ENCODE measurements at regions not wholly inside any gene's neighbourhood (a gene's known extent, or its start where the extent isn't known, plus 50 kb on each side); places are given as distances from the start of the nearest gene placed in this dataset.

DNA sequence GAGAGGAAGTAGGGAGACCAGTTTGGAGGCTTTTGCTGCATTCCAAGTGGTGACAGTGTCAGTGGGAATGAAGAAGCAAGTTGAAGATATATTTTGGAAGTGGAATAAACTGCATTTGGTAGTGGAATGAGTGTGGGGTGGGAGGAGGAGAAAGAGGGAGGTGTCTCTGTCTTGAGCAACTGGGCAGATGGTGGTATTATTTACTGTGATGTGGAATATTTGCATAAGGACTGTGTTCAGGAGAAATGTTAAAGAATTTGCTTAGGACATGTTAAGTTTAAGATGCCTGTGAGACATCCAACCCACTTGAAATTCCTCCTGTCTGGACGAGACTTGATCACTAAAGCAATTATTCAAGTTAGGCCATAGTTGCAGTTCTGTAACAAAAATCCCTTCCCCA is 448.9 kb upstream of the AMOT start:
- DNase-seq, result no peak
- H3K27ac ChIP-seq (ENCODE audit: low read length), result no peak overlapping the region
- H2AFZ ChIP-seq (ENCODE audit: low read length), result no peak overlapping the region
- H3K9me3 ChIP-seq (ENCODE audit: low read length), result no peaks in the 10 kb centered on the region
- no peaks in the 10 kb centered on the region for H4K20me1 ChIP-seq (ENCODE audit: insufficient read depth, low read depth, low read length)
- no peaks in the 10 kb centered on the region for H3K27me3 ChIP-seq (ENCODE audit: low read length)
- H3K79me2 ChIP-seq (ENCODE audit: low read length), result no peaks in the 10 kb centered on the region
- H3K9me2 ChIP-seq (replicated peaks; ENCODE audit: insufficient read depth, low read length), result no peaks in the 10 kb centered on the region
- no peak overlapping the region for H3K9ac ChIP-seq (ENCODE audit: low read length)
- H3K4me1 ChIP-seq (ENCODE audit: low read length), result no peaks in the 10 kb centered on the region
- H3K36me3 ChIP-seq (ENCODE audit: insufficient read depth, low read length), result no peaks in the 10 kb centered on the region
- no peak overlapping the region for H3K4me3 ChIP-seq (ENCODE audit: low read length)
- H3K4me2 ChIP-seq (ENCODE audit: low read depth, low read length, poor library complexity, severe bottlenecking), result no peak overlapping the region

DNA sequence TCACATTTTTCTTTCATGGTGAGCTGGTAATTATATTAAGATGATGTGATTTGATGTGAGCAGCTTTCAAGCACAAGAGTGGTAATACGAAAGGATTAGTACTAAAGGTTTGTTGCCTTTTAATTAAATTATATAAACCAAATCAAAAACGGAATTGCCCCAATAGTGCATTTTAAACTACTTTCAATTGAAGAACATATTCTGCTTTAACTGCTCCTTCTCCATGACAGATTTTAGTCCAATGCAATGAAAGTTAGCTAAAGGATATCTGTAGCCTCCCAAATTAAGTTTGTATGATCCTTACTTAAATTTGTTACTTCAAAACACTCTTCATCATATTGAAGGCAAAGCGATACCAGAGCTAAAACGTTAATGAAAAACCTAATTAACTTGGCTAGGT is 447.1 kb upstream of the AMOT start:
- H3K9me2 ChIP-seq (replicated peaks; ENCODE audit: insufficient read depth, low read length), result no peaks in the 10 kb centered on the region
- no peak overlapping the region for H3K4me2 ChIP-seq (ENCODE audit: low read depth, low read length, poor library complexity, severe bottlenecking)
- H4K20me1 ChIP-seq (ENCODE audit: insufficient read depth, low read depth, low read length), result no peaks in the 10 kb centered on the region
- H3K4me1 ChIP-seq (ENCODE audit: low read length), result no peaks in the 10 kb centered on the region
- no peak for DNase-seq
- H3K27me3 ChIP-seq (ENCODE audit: low read length), result no peaks in the 10 kb centered on the region
- no peaks in the 10 kb centered on the region for H3K79me2 ChIP-seq (ENCODE audit: low read length)
- no peak overlapping the region for H3K4me3 ChIP-seq (ENCODE audit: low read length)
- H3K9ac ChIP-seq (ENCODE audit: low read length), result no peak overlapping the region
- no peaks in the 10 kb centered on the region for H3K9me3 ChIP-seq (ENCODE audit: low read length)
- H3K36me3 ChIP-seq (ENCODE audit: insufficient read depth, low read length), result no peaks in the 10 kb centered on the region
- no peak overlapping the region for H2AFZ ChIP-seq (ENCODE audit: low read length)
- H3K27ac ChIP-seq (ENCODE audit: low read length), result no peak overlapping the region

DNA sequence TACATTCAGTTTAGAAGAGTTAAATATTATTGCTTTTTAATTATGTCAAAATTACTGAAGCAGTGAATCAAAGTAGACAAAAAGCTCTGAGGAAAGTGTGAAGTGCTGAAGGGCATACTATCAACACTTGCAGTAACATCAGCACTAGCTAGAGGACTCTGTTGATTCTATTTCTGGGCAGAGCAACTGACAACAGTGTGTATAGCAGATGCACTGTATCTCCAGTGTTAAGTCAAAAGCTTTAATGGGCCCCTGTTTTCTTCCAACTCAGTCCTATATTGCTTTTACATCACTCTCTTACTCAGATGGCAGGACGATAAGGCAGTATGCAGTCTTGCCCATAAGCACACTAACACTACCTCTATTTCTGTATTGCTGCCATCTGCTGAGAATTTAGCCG is 435.2 kb upstream of the AMOT start:
- no peak for DNase-seq
- Histone ChIP-seq H2AFZ (ENCODE audit: low read length) (no peak overlapping the region), H3K27ac (ENCODE audit: low read length) (no peak overlapping the region), H3K9ac (ENCODE audit: low read length) (no peak overlapping the region), H3K9me2 (replicated peaks; ENCODE audit: insufficient read depth, low read length) (no peaks in the 10 kb centered on the region), H3K79me2 (ENCODE audit: low read length) (no peaks in the 10 kb centered on the region), H3K27me3 (ENCODE audit: low read length) (no peaks in the 10 kb centered on the region), H3K4me1 (ENCODE audit: low read length) (no peaks in the 10 kb centered on the region), H4K20me1 (ENCODE audit: insufficient read depth, low read depth, low read length) (no peaks in the 10 kb centered on the region), H3K4me3 (ENCODE audit: low read length) (no peak overlapping the region), H3K36me3 (ENCODE audit: insufficient read depth, low read length) (no peaks in the 10 kb centered on the region), H3K4me2 (ENCODE audit: low read depth, low read length, poor library complexity, severe bottlenecking) (no peak overlapping the region), H3K9me3 (ENCODE audit: low read length) (no peaks in the 10 kb centered on the region)

DNA sequence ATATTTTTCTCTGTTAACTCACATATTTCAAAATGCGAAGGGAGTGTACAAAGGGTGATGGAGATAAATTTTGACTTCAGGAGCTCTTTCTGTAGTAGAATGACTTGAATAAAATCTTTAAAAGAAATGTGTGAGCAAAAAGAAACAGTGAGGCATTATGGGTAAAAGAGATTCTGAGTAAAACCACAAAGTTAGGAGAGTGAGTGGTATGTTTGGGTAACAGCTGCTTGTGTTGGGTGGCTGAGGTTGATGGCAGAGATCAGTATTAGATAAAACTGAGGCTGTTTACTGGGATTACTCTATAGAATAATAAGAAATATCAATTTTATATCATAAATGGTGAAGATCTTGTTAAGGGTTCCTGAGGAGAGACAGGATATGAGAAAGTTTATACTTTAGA is 434.2 kb upstream of the AMOT start:
- Histone ChIP-seq H3K9ac (ENCODE audit: low read length) (no peak overlapping the region), H2AFZ (ENCODE audit: low read length) (no peak overlapping the region), H3K9me3 (ENCODE audit: low read length) (no peaks in the 10 kb centered on the region), H3K4me2 (ENCODE audit: low read depth, low read length, poor library complexity, severe bottlenecking) (no peak overlapping the region), H4K20me1 (ENCODE audit: insufficient read depth, low read depth, low read length) (no peaks in the 10 kb centered on the region), H3K27me3 (ENCODE audit: low read length) (no peaks in the 10 kb centered on the region), H3K4me1 (ENCODE audit: low read length) (no peaks in the 10 kb centered on the region), H3K9me2 (replicated peaks; ENCODE audit: insufficient read depth, low read length) (no peaks in the 10 kb centered on the region), H3K79me2 (ENCODE audit: low read length) (no peaks in the 10 kb centered on the region), H3K4me3 (ENCODE audit: low read length) (no peak overlapping the region), H3K36me3 (ENCODE audit: insufficient read depth, low read length) (no peaks in the 10 kb centered on the region), H3K27ac (ENCODE audit: low read length) (no peak overlapping the region)
- no peak for DNase-seq

DNA sequence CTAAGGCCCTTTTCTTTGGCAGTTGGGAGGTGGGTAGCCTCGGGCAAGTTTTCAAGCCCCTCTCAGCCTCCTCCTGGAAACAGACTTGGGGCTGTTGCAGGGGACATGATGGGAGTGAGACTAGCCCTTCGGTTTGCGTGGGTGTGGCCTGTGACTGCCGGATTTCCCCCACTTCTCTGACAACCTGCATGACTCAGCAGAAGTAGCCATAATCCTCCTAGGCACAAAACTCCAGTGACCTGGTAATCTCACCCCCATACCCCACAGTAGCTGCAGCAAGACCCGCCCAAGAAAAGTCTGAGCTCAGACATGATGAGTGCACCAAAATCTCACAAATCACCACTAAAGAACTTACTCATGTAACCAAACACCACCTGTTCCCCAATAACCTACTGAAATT is 433.7 kb upstream of the AMOT start:
- H3K79me2 ChIP-seq (ENCODE audit: low read length), result no peaks in the 10 kb centered on the region
- H3K4me2 ChIP-seq (ENCODE audit: low read depth, low read length, poor library complexity, severe bottlenecking), result no peak overlapping the region
- no peak overlapping the region for H3K9ac ChIP-seq (ENCODE audit: low read length)
- no peak overlapping the region for H2AFZ ChIP-seq (ENCODE audit: low read length)
- H3K9me3 ChIP-seq (ENCODE audit: low read length), result no peaks in the 10 kb centered on the region
- H3K27me3 ChIP-seq (ENCODE audit: low read length), result no peaks in the 10 kb centered on the region
- no peak for DNase-seq
- no peaks in the 10 kb centered on the region for H3K4me1 ChIP-seq (ENCODE audit: low read length)
- no peak overlapping the region for H3K27ac ChIP-seq (ENCODE audit: low read length)
- H4K20me1 ChIP-seq (ENCODE audit: insufficient read depth, low read depth, low read length), result no peaks in the 10 kb centered on the region
- no peaks in the 10 kb centered on the region for H3K36me3 ChIP-seq (ENCODE audit: insufficient read depth, low read length)
- no peak overlapping the region for H3K4me3 ChIP-seq (ENCODE audit: low read length)
- no peaks in the 10 kb centered on the region for H3K9me2 ChIP-seq (replicated peaks; ENCODE audit: insufficient read depth, low read length)

DNA sequence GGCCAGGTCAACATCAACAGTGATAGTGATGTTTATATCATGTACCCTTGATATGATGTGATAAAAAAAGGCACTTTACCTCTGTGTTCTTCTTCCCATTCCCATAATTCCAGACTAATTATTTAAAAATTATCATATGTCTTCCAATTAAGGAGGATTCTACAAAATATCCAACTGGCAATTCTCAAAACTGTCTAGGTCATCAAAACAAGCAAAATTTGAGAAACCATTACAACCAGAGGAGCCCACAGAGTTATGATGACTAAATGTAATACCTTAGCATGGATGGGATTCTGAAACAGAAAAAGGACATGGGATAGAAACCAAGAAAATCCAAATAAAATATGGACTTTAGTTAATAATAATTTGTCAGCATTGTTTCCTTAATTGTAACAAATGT is 428.6 kb upstream of the AMOT start:
- H4K20me1 ChIP-seq (ENCODE audit: insufficient read depth, low read depth, low read length), result no peaks in the 10 kb centered on the region
- H2AFZ ChIP-seq (ENCODE audit: low read length), result no peak overlapping the region
- no peaks in the 10 kb centered on the region for H3K9me3 ChIP-seq (ENCODE audit: low read length)
- no peaks in the 10 kb centered on the region for H3K79me2 ChIP-seq (ENCODE audit: low read length)
- H3K27ac ChIP-seq (ENCODE audit: low read length), result no peak overlapping the region
- no peak overlapping the region for H3K4me2 ChIP-seq (ENCODE audit: low read depth, low read length, poor library complexity, severe bottlenecking)
- H3K4me3 ChIP-seq (ENCODE audit: low read length), result no peak overlapping the region
- no peaks in the 10 kb centered on the region for H3K4me1 ChIP-seq (ENCODE audit: low read length)
- DNase-seq, result no peak
- H3K36me3 ChIP-seq (ENCODE audit: insufficient read depth, low read length), result no peaks in the 10 kb centered on the region
- no peaks in the 10 kb centered on the region for H3K9me2 ChIP-seq (replicated peaks; ENCODE audit: insufficient read depth, low read length)
- no peaks in the 10 kb centered on the region for H3K27me3 ChIP-seq (ENCODE audit: low read length)
- no peak overlapping the region for H3K9ac ChIP-seq (ENCODE audit: low read length)

DNA sequence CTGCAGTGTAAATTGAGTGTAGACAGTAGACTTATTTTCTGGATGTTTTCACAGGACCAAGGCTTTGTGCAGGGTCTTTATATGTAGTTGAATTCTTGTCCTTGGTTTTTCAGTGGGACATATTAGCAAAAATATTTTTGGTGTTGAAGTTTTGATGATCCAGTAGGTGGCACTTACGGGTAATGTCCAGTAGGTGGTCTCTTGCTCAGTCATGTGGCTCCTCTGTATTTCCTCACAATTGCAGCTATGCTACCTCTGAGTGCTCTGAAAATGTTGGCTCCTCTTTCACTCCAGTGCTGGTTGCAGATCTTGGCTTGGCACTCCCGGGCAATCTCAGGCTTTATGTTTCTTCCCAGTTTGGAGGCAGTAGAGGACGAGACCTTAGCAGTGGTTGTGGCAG is 419.8 kb upstream of the AMOT start:
- no peaks in the 10 kb centered on the region for H3K79me2 ChIP-seq (ENCODE audit: low read length)
- H4K20me1 ChIP-seq (ENCODE audit: insufficient read depth, low read depth, low read length), result no peaks in the 10 kb centered on the region
- H3K27ac ChIP-seq (ENCODE audit: low read length), result no peak overlapping the region
- H3K4me1 ChIP-seq (ENCODE audit: low read length), result no peaks in the 10 kb centered on the region
- no peak overlapping the region for H3K9ac ChIP-seq (ENCODE audit: low read length)
- no peak overlapping the region for H3K4me3 ChIP-seq (ENCODE audit: low read length)
- H3K9me2 ChIP-seq (replicated peaks; ENCODE audit: insufficient read depth, low read length), result no peaks in the 10 kb centered on the region
- no peak overlapping the region for H3K4me2 ChIP-seq (ENCODE audit: low read depth, low read length, poor library complexity, severe bottlenecking)
- no peaks in the 10 kb centered on the region for H3K36me3 ChIP-seq (ENCODE audit: insufficient read depth, low read length)
- no peaks in the 10 kb centered on the region for H3K9me3 ChIP-seq (ENCODE audit: low read length)
- no peaks in the 10 kb centered on the region for H3K27me3 ChIP-seq (ENCODE audit: low read length)
- DNase-seq, result peak; percentile 44
- no peak overlapping the region for H2AFZ ChIP-seq (ENCODE audit: low read length)

DNA sequence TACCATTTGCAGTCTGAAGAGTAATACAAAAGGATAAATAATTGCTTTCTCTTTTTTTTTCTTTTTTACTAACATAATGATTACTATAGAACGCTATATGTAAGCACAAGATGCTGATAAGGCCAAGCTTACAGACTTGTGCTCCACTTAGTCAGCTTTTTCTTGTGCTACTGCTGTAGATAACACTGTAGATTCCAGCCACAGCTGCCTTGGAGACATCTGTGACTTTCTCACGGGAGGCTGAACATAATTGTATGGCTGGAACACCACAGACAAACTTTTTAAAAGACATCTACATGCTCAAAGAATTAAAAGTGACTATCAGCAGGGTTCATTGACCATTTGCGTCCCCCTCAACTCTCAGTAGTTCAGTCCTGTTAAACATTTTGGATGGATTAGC is 381.7 kb upstream of the AMOT start:
- Histone ChIP-seq H3K27me3 (ENCODE audit: low read length) (no peaks in the 10 kb centered on the region), H3K79me2 (ENCODE audit: low read length) (no peaks in the 10 kb centered on the region), H3K4me2 (ENCODE audit: low read depth, low read length, poor library complexity, severe bottlenecking) (no peak overlapping the region), H2AFZ (ENCODE audit: low read length) (no peak overlapping the region), H3K27ac (ENCODE audit: low read length) (no peak overlapping the region), H3K9ac (ENCODE audit: low read length) (no peak overlapping the region), H3K9me3 (ENCODE audit: low read length) (no peaks in the 10 kb centered on the region), H3K9me2 (replicated peaks; ENCODE audit: insufficient read depth, low read length) (no peaks in the 10 kb centered on the region), H3K36me3 (ENCODE audit: insufficient read depth, low read length) (no peaks in the 10 kb centered on the region), H3K4me1 (ENCODE audit: low read length) (no peaks in the 10 kb centered on the region), H4K20me1 (ENCODE audit: insufficient read depth, low read depth, low read length) (no peaks in the 10 kb centered on the region), H3K4me3 (ENCODE audit: low read length) (no peak overlapping the region)
- no peak for DNase-seq

DNA sequence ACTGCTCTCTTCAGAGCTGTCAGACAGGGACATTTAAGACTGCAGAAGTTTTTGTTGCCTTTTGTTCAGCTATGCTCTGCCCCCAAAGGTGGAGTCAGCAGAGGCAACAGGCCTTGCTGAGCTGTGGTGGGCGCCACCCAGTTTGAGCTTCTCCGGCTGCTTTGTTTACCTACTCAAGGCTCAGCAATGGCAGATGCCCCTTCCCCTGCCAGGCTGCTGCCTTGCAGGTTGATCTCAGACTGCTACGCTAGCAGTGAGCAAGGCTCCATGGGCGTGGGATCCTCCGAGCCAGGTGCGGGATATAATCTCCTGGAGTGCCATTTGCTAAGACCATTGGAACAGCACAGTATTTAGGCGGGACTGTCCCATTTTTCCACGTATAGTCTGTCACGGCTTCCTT is 371.4 kb upstream of the AMOT start:
- no peak overlapping the region for H3K27ac ChIP-seq (ENCODE audit: low read length)
- H3K9ac ChIP-seq (ENCODE audit: low read length), result no peak overlapping the region
- no peaks in the 10 kb centered on the region for H4K20me1 ChIP-seq (ENCODE audit: insufficient read depth, low read depth, low read length)
- H3K9me2 ChIP-seq (replicated peaks; ENCODE audit: insufficient read depth, low read length), result no peaks in the 10 kb centered on the region
- no peak overlapping the region for H2AFZ ChIP-seq (ENCODE audit: low read length)
- H3K9me3 ChIP-seq (ENCODE audit: low read length), result no peaks in the 10 kb centered on the region
- H3K27me3 ChIP-seq (ENCODE audit: low read length), result no peaks in the 10 kb centered on the region
- H3K79me2 ChIP-seq (ENCODE audit: low read length), result no peaks in the 10 kb centered on the region
- no peaks in the 10 kb centered on the region for H3K36me3 ChIP-seq (ENCODE audit: insufficient read depth, low read length)
- no peak overlapping the region for H3K4me2 ChIP-seq (ENCODE audit: low read depth, low read length, poor library complexity, severe bottlenecking)
- H3K4me1 ChIP-seq (ENCODE audit: low read length), result no peaks in the 10 kb centered on the region
- no peak overlapping the region for H3K4me3 ChIP-seq (ENCODE audit: low read length)
- DNase-seq, result no peak
